Keratinocyte (primary cell): ENCODE measurements at regions not wholly inside any gene's neighbourhood (a gene's known extent, or its start where the extent isn't known, plus 50 kb on each side); places are given as distances from the start of the nearest gene placed in this dataset.
"Not testable (repeated sequence)": the region's sequence is repeated elsewhere in the genome, so short reads cannot be mapped to it uniquely, and the experiment has no call there.

Experiments used
- DNase-seq: peaks from one replicate; pipeline ENCODE4 v3.0.0-alpha.2; 2011; ENCODE audit warnings: low read depth, missing footprints, low spot score
- FAIRE-seq: peaks from 2 replicates; lab custom pipeline; 2011; peaks lifted over from hg19 to GRCh38; lab: Jason Lieb, UNC
- H2AFZ ChIP-seq: 2 replicates; pipeline ENCODE4 v1.6.0; 2012; ENCODE audit warnings: low read length, control low read depth, inconsistent platforms; ENCODE audit not compliant: control insufficient read depth
- H3K27ac ChIP-seq: 2 replicates; pipeline ENCODE4 v1.5.1; 2011; ENCODE audit warnings: low read length; ENCODE audit not compliant: control insufficient read depth, insufficient read depth
- H3K27me3 ChIP-seq: 3 replicates; pipeline ENCODE4 v1.6.0; 2011; ENCODE audit warnings: low read length; ENCODE audit not compliant: control insufficient read depth, insufficient read depth; ENCODE audit errors: extremely low read depth
- H3K36me3 ChIP-seq, 2 experiments: 2 replicates in 1 of 2; 3 replicates in 1 of 2; pipeline ENCODE4 v1.5.1; 2011; ENCODE audit warnings: low read length in 2 of 2, mild to moderate bottlenecking in 1 of 2; ENCODE audit not compliant: control insufficient read depth in 2 of 2, insufficient read depth in 2 of 2; ENCODE audit errors: extremely low read depth in 1 of 2
- H3K4me1 ChIP-seq: 3 replicates; pipeline ENCODE4 v1.5.1; 2011; ENCODE audit warnings: low read length; ENCODE audit not compliant: control insufficient read depth, insufficient read depth; ENCODE audit errors: extremely low read depth
- H3K4me2 ChIP-seq: 3 replicates; pipeline ENCODE4 v1.6.0; 2011; ENCODE audit warnings: low read depth, low read length; ENCODE audit not compliant: control insufficient read depth, insufficient read depth; ENCODE audit errors: extremely low read depth
- H3K4me3 ChIP-seq, 3 experiments: fragments of 200-600 bp in 1 of 3; sonication (generic) in 1 of 3; 2 replicates in 2 of 3; 3 replicates in 1 of 3; pipeline ENCODE4 v1.5.1; 2011 to 2016; ENCODE audit warnings: low read length in 3 of 3, mild to moderate bottlenecking in 3 of 3, control low read depth in 2 of 3, inconsistent platforms in 1 of 3, low read depth in 1 of 3, mixed read lengths in 1 of 3, mixed run types in 1 of 3, moderate library complexity in 1 of 3; ENCODE audit not compliant: control insufficient read depth in 2 of 3, insufficient read depth in 2 of 3; ENCODE audit errors: extremely low read depth in 1 of 3
- H3K79me2 ChIP-seq: 2 replicates; pipeline ENCODE4 v1.6.0; 2012; ENCODE audit warnings: low read length; ENCODE audit not compliant: control insufficient read depth, insufficient read depth
- H3K9ac ChIP-seq: 3 replicates; pipeline ENCODE4 v1.6.0; 2011; ENCODE audit warnings: low read length; ENCODE audit not compliant: control insufficient read depth, insufficient read depth; ENCODE audit errors: extremely low read depth
- H3K9me1 ChIP-seq: 3 replicates; pipeline ENCODE4 v1.6.0; 2011; ENCODE audit warnings: low read length; ENCODE audit not compliant: control insufficient read depth, insufficient read depth; ENCODE audit errors: extremely low read depth
- H3K9me3 ChIP-seq: 2 replicates; pipeline ENCODE4 v1.5.1; 2012; ENCODE audit warnings: low read depth, low read length; ENCODE audit not compliant: control insufficient read depth
- H4K20me1 ChIP-seq: 3 replicates; pipeline ENCODE4 v1.6.0; 2011; ENCODE audit warnings: low read length; ENCODE audit not compliant: control insufficient read depth, insufficient read depth; ENCODE audit errors: extremely low read depth
- EZH2 ChIP-seq: IDR thresholded peaks from one replicate; pipeline ENCODE4 v1.6.1; 2012; ENCODE audit warnings: inconsistent platforms, mild to moderate bottlenecking, low read length, moderate library complexity
- dilution Hi-C: fragments of 300-500 bp; cut with MboI; formaldehyde crosslinking; loops from one replicate; pipeline ENCODE4 v1.7.0; 2020; ENCODE audit warnings: low sequenced_read_pairs; ENCODE audit not compliant: extremely low pct_ligation_motif_present
- TF ChIP-seq, protein P1 (sequence below), 3 experiments: IDR thresholded peaks in 1 of 3; conservative IDR thresholded peaks in 1 of 3; optimal IDR thresholded peaks in 1 of 3; 2 replicates in 2 of 3; 3 replicates in 1 of 3; pipeline versions ENCODE3 to v1.5.1; 2011; ENCODE audit warnings: low read length in 3 of 3, mild to moderate bottlenecking in 3 of 3, moderate library complexity in 2 of 3, control low read depth in 1 of 3, inconsistent platforms in 1 of 3; ENCODE audit not compliant: insufficient read depth in 2 of 3; ENCODE audit errors: extremely low read depth in 1 of 3

DNA sequence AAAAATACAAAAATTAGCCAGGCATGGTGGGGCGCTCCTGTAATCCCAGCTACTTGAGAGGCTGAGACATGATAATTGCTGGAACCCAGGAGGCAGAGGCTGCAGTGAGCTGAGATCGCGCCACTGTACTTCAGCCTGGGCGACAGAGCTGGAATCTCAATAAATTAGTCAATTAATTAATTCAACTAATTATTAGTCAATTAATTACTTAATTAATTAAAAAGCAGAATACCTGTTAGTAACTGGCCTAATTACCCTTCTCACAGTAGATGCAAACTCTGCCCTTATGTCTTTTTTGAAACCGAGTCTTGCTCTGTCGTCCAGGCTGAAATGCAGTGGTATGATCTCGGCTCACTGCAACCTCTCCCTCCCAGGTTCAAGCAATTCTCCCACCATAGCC, 261.2 kb downstream of the ASMT start:
- Histone ChIP-seq H3K79me2 (no peaks in the 10 kb centered on the region), H3K9me3 (peaks cover 2% of the 10 kb centered on the region), H4K20me1 (no peaks in the 10 kb centered on the region), H3K27ac (no peak overlapping the region), H3K4me1 (no peaks in the 10 kb centered on the region), H2AFZ (no peak overlapping the region), H3K4me3 (no peak overlapping the region), H3K9me1 (no peaks in the 10 kb centered on the region), H3K9ac (no peak overlapping the region), H3K4me2 (no peak overlapping the region), H3K36me3 (no peaks in the 10 kb centered on the region), H3K27me3 (no peaks in the 10 kb centered on the region)
- FAIRE-seq, result no peak
- dilution Hi-C loops, result no loop called here
- DNase-seq, result no peak
- no peak for TF ChIP-seq EZH2
- TF ChIP-seq, protein P1, sequence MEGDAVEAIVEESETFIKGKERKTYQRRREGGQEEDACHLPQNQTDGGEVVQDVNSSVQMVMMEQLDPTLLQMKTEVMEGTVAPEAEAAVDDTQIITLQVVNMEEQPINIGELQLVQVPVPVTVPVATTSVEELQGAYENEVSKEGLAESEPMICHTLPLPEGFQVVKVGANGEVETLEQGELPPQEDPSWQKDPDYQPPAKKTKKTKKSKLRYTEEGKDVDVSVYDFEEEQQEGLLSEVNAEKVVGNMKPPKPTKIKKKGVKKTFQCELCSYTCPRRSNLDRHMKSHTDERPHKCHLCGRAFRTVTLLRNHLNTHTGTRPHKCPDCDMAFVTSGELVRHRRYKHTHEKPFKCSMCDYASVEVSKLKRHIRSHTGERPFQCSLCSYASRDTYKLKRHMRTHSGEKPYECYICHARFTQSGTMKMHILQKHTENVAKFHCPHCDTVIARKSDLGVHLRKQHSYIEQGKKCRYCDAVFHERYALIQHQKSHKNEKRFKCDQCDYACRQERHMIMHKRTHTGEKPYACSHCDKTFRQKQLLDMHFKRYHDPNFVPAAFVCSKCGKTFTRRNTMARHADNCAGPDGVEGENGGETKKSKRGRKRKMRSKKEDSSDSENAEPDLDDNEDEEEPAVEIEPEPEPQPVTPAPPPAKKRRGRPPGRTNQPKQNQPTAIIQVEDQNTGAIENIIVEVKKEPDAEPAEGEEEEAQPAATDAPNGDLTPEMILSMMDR (optimal IDR thresholded peaks at IDR 0.05 in 1 of 3, IDR thresholded peaks at IDR 0.05 in 1 of 3, conservative IDR thresholded peaks at IDR 0.05 in 1 of 3; ENCODE audit: extremely low read depth in 1 of 3, insufficient read depth in 2 of 3, low read length in 3 of 3), result no peak

DNA sequence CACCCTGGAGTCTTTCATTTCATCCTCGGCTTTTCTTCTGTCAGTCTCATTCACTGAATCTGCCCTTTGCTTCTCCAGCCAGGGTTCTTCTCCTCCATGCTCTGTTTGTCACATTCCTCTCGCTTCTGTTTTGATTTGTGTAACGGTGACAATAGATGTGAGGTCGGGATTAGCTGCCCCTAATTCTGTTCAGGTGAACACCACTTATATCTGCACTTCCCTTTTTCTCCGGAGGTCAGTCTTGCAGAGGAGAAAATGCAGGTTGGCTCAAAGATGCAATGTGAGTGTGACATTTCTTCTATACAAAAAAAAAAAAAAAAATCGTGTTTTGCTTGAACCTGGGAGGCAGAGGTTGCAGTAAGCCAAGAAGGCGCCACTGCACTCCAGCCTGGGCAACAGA, 262.9 kb downstream of the ASMT start:
- peaks cover 2% of the 10 kb centered on the region for H3K9me3 ChIP-seq
- FAIRE-seq (no peak), DNase-seq (no peak)
- H3K4me3 ChIP-seq, result no peak overlapping the region
- no peaks in the 10 kb centered on the region for H3K9me1 ChIP-seq
- H3K9ac ChIP-seq, result no peak overlapping the region
- dilution Hi-C loops, result no loop called here
- H4K20me1 ChIP-seq, result no peaks in the 10 kb centered on the region
- no peak overlapping the region for H3K4me2 ChIP-seq
- no peaks in the 10 kb centered on the region for H3K27me3 ChIP-seq
- no peaks in the 10 kb centered on the region for H3K4me1 ChIP-seq
- H3K27ac ChIP-seq, result no peak overlapping the region
- H3K79me2 ChIP-seq, result no peaks in the 10 kb centered on the region
- TF ChIP-seq EZH2, result no peak
- TF ChIP-seq, protein P1 (optimal IDR thresholded peaks at IDR 0.05 in 1 of 3, IDR thresholded peaks at IDR 0.05 in 1 of 3, conservative IDR thresholded peaks at IDR 0.05 in 1 of 3; ENCODE audit: extremely low read depth in 1 of 3, insufficient read depth in 2 of 3, low read length in 3 of 3), result no peak
- H2AFZ ChIP-seq, result no peak overlapping the region
- H3K36me3 ChIP-seq, result no peaks in the 10 kb centered on the region

DNA sequence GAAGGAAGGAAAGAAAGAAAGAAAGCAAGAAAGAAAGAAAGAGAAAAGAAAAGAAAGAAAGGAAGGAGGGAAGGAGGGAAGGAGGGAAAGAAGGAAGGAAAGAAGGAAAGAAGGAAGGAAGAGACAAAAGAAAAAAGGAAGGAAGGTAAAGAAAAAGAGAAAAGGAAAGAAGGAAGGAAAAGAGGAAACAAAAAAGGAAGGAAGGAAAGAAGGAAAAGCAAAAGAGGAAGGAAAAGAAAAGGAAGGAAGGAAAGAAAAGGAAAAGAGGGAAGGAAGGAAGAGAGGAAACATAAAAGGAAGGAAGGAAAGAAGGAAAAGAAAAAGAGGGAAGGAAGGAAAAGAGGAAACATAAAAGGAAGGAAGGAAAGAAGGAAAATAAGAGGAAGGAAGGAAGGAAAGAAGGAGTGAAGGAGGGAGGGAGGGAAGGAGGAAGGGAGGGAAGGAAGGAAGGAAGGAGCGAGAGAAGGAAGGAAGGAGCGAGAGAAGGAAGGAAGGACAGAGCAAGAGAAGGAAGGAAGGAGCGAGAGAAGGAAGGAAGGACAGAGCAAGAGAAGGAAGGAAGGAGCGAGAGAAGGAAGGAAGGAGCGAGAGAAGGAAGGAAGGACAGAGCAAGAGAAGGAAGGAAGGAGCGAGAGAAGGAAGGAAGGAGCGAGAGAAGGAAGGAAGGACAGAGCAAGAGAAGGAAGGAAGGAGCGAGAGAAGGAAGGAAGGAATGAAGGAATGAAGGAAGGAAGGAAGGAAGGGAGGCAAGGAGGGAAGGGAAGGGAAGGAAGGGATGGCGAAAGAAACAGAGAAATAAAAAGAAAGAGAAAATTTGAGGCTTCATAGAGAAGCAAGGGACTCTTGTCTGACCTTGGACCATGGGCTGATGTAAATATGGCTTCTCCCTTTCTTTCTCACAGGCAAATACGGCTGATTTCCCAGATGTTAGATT, 266.3 kb downstream of the ASMT start:
- H3K36me3 ChIP-seq, H3K4me1 ChIP-seq, H3K79me2 ChIP-seq, FAIRE-seq, dilution Hi-C loops, H3K9me1 ChIP-seq, H3K9me3 ChIP-seq, H3K4me3 ChIP-seq, H4K20me1 ChIP-seq, H3K9ac ChIP-seq, H3K4me2 ChIP-seq, DNase-seq, H3K27ac ChIP-seq, H3K27me3 ChIP-seq, H2AFZ ChIP-seq: not testable (repeated sequence)
